Bronchial epithelial cell (primary cell): ENCODE measurements at regions not wholly inside any gene's neighbourhood (a gene's known extent, or its start where the extent isn't known, plus 50 kb on each side); places are given as distances from the start of the nearest gene placed in this dataset.

Experiments used
- DNase-seq: peaks from one replicate; pipeline ENCODE4 v3.0.0-alpha.2; 2010; ENCODE audit warnings: low read depth
- FAIRE-seq: peaks from 2 replicates; lab custom pipeline; 2011; peaks lifted over from hg19 to GRCh38; lab: Jason Lieb, UNC
- H3K27me3 ChIP-seq: 2 replicates; pipeline ENCODE4 v1.5.1; 2011; ENCODE audit warnings: low read length; ENCODE audit not compliant: control insufficient read depth, insufficient read depth
- H3K36me3 ChIP-seq: 2 replicates; pipeline ENCODE4 v1.5.1; 2011; ENCODE audit warnings: low read length; ENCODE audit not compliant: control insufficient read depth, insufficient read depth
- H3K4me3 ChIP-seq: 2 replicates; pipeline ENCODE4 v1.5.1; 2011; ENCODE audit warnings: mild to moderate bottlenecking, low read depth, low read length, control low read depth
- CTCF ChIP-seq: IDR thresholded peaks from 2 replicates; pipeline ENCODE4 v1.5.1; 2011; ENCODE audit warnings: mild to moderate bottlenecking, moderate library complexity, low read length, control low read depth, inconsistent platforms; ENCODE audit not compliant: insufficient read depth, severe bottlenecking

GRCh38 chr2:238684362-238685326, 163.2 kb upstream of the TWIST2 start:
- peak; percentile 99 for FAIRE-seq
- Histone ChIP-seq H3K4me3 (no peak overlapping the region), H3K36me3 (no peaks in the 10 kb centered on the region), H3K27me3 (no peaks in the 10 kb centered on the region)
- no peak for TF ChIP-seq CTCF
- DNase-seq = peak; percentile 99

- no peak for TF ChIP-seq CTCF
- no peak for DNase-seq
- FAIRE-seq = no peak
Measured at GRCh38 chr2:238685327-238685709, 162.6 kb upstream of the TWIST2 start.

GRCh38 chr2:238685713-238686112, 162.2 kb upstream of the TWIST2 start:
- Histone ChIP-seq H3K27me3 (no peaks in the 10 kb centered on the region), H3K4me3 (no peak overlapping the region), H3K36me3 (no peaks in the 10 kb centered on the region)
- DNase-seq (no peak), FAIRE-seq (no peak)
- no peak for TF ChIP-seq CTCF

More at GRCh38 chr2:238685327-238685709, 162.6 kb upstream of the TWIST2 start:
- no peaks in the 10 kb centered on the region for H3K27me3 ChIP-seq
- no peaks in the 10 kb centered on the region for H3K36me3 ChIP-seq
- H3K4me3 ChIP-seq = no peak overlapping the region

GRCh38 chr2:238686223-238686622, 161.7 kb upstream of the TWIST2 start:
- peak; percentile 85 for FAIRE-seq
- no peak overlapping the region for H3K4me3 ChIP-seq
- H3K27me3 ChIP-seq = no peaks in the 10 kb centered on the region
- DNase-seq = no peak
- no peaks in the 10 kb centered on the region for H3K36me3 ChIP-seq
- no peak for TF ChIP-seq CTCF

- no peaks in the 10 kb centered on the region for H3K36me3 ChIP-seq
- DNase-seq (no peak), FAIRE-seq (no peak)
- H3K4me3 ChIP-seq = no peak overlapping the region
- no peak for TF ChIP-seq CTCF
- no peaks in the 10 kb centered on the region for H3K27me3 ChIP-seq
Measured at GRCh38 chr2:238688193-238689153, 159.4 kb upstream of the TWIST2 start.
